ENCODE measurements at regions not wholly inside any gene's neighbourhood (a gene's known extent, or its start where the extent isn't known, plus 50 kb on each side); places are given as distances from the start of the nearest gene placed in this dataset.

- WGBS, 4 donors = 31 to 36% (median 33%) methylated on average over 10 of the region's 10 CpGs
- Histone ChIP-seq H3K4me1 (no peaks in the 10 kb centered on the region), H3K27me3 (peaks cover 0 to 33% (median 15%) of the 10 kb centered on the region in 9 donors), H3K36me3 (no peaks in the 10 kb centered on the region), H3K27ac (no peak overlapping the region), H3K4me3 (no peak overlapping the region), H3K9me3 (peaks cover 0 to 7% (median 0%) of the 10 kb centered on the region in 12 donors)
- ATAC-seq = no peak
- no peak for TF ChIP-seq POLR2A (IDR thresholded peaks at IDR 0.05)
- TF ChIP-seq CTCF (IDR thresholded peaks at IDR 0.05) = no peak
- no peak for DNase-seq
- intact Hi-C loops (cut with DNase I) = no loop called here
Observed at GRCh38 chr9:96087669-96088299, 212.3 kb downstream of the ERCC6L2 start.

- intact Hi-C loops (cut with DNase I) = no loop called here
- no peak overlapping the region for H3K27ac ChIP-seq
- WGBS, 4 donors = 59 to 68% (median 61%) methylated on average over 14 to 16 of the region's 16 CpGs
- H3K36me3 ChIP-seq = no peaks in the 10 kb centered on the region
- DNase-seq = no peak
- no peak for ATAC-seq
- peaks cover 0 to 7% (median 0%) of the 10 kb centered on the region in 12 donors for H3K9me3 ChIP-seq
- peaks cover 0 to 33% (median 15%) of the 10 kb centered on the region in 9 donors for H3K27me3 ChIP-seq
- TF ChIP-seq POLR2A (IDR thresholded peaks at IDR 0.05) (no peak), CTCF (IDR thresholded peaks at IDR 0.05) (no peak)
- no peak overlapping the region for H3K4me3 ChIP-seq
- H3K4me1 ChIP-seq = no peaks in the 10 kb centered on the region
Observed at GRCh38 chr9:96086936-96087571, 211.6 kb downstream of the ERCC6L2 start.

- WGBS, 4 donors = 81 to 89% (median 85%) methylated on average over 17 of the region's 17 CpGs
- no peaks in the 10 kb centered on the region for H3K9me3 ChIP-seq
- TF ChIP-seq CTCF (IDR thresholded peaks at IDR 0.05) = no peak
- TF ChIP-seq POLR2A (IDR thresholded peaks at IDR 0.05) = no peak
- ATAC-seq = peak in 1 of 4 donors; percentile 27
- DNase-seq = no peak
- no peaks in the 10 kb centered on the region for H3K36me3 ChIP-seq
- no peak overlapping the region for H3K27ac ChIP-seq
- no peaks in the 10 kb centered on the region for H3K4me1 ChIP-seq
- no peak overlapping the region for H3K4me3 ChIP-seq
- intact Hi-C loops (cut with DNase I) = no loop called here
- peaks cover 0 to 33% (median 15%) of the 10 kb centered on the region in 9 donors for H3K27me3 ChIP-seq
Observed at GRCh38 chr9:96085491-96086143, 210.1 kb downstream of the ERCC6L2 start.

- H3K27ac ChIP-seq = no peak overlapping the region
- ATAC-seq (no peak), DNase-seq (no peak)
- H3K9me3 ChIP-seq = no peaks in the 10 kb centered on the region
- peaks cover 0 to 33% (median 15%) of the 10 kb centered on the region in 9 donors for H3K27me3 ChIP-seq
- no peaks in the 10 kb centered on the region for H3K4me1 ChIP-seq
- no peaks in the 10 kb centered on the region for H3K36me3 ChIP-seq
- intact Hi-C loops (cut with DNase I) = no loop called here
- WGBS, 4 donors = 76 to 80% (median 79%) methylated on average over 4 of the region's 4 CpGs
- TF ChIP-seq CTCF (IDR thresholded peaks at IDR 0.05) (no peak), POLR2A (IDR thresholded peaks at IDR 0.05) (no peak)
- H3K4me3 ChIP-seq = no peak overlapping the region
Observed at GRCh38 chr9:96084331-96084734, 208.8 kb downstream of the ERCC6L2 start.
